Hematopoietic multipotent progenitor cell treated with erythropoietin and hydrocortisone succinate and interleukin-3 and kit ligand, for 17 days (in vitro differentiated cells): ENCODE measurements at regions not wholly inside any gene's neighbourhood (a gene's known extent, or its start where the extent isn't known, plus 50 kb on each side); places are given as distances from the start of the nearest gene placed in this dataset.
"Not testable (repeated sequence)": the region's sequence is repeated elsewhere in the genome, so short reads cannot be mapped to it uniquely, and the experiment has no call there.

Experiments
- DNase-seq: peaks from one replicate; pipeline ENCODE4 v3.0.0-alpha.2; 2015; ENCODE audit warnings: low spot score

DNA sequence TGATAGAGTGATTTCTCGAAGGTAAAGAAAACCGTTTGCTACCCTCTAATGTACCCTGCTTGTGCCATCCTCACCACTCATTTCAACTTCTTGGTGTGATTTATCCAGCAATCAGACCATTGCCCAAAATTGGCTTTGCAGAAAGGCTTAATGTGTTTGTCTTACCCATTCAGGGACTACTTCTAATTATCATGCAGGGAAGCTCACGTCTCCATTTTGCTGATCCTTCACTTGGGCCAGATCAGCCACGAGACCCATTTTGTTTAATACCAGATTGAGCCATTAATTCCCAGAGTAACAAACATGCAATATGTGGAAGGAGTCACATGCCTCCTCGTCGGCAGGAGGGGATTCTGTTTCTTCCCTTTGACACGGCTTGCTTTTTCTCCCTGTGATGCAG is 51.1 kb upstream of the CRY1 start:
- DNase-seq = no peak

DNA sequence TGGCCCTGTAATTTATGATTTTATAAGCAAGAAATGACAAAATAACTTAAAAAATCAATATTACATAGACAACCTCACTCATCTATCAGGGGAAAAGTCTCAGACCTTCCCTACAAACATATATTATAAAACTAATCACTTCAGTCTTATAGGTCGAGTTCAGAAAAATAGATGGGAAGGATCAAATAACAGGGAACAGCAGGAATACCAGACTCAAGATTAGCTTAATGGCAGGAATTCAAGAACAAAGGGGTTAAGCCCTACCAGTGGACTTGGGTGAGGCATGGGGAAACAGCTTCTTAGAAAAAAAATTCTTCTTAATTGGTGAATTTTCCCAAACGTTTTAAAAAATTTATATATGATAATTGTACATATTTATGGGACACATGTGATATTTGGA is 51.6 kb upstream of the CRY1 start:
- DNase-seq = no peak

DNA sequence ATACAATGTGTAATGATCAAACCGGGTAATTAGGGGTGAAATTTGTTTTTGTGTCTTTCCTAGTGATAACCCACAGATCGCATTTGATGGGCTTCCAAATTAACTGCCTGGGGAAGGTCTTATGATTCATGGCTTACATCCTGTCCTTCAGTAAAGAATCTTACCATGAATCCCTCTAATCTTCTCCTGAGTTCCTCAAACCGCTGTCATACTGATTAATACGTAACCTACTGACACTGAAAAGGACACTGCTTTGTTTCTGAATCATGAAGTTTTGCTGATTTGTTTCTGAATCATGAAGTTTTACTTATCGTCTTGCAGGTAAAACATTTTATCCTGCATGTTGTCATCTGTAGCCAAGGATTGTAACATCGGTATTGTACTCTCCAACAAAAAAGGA is 52.0 kb upstream of the CRY1 start:
- no peak for DNase-seq

DNA sequence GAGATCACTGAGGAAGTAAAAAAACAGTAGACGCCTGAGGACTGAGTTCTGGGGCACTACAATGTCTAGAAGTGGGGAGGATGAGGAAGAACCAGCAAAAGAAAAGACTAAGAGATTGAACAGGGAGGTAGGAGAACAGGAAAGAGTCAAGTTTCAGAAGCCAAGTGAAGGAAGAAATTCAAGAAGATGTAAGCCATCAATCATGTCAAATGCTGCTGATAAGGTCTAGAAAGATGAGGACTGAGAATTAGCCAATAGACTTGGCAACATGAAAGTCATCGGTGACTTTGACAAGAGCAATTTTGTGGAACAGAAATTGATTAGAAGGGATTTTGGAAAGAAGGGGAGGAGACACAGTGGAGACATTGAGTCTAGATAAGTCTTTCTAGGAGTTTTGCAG is 54.8 kb upstream of the CRY1 start:
- no peak for DNase-seq

DNA sequence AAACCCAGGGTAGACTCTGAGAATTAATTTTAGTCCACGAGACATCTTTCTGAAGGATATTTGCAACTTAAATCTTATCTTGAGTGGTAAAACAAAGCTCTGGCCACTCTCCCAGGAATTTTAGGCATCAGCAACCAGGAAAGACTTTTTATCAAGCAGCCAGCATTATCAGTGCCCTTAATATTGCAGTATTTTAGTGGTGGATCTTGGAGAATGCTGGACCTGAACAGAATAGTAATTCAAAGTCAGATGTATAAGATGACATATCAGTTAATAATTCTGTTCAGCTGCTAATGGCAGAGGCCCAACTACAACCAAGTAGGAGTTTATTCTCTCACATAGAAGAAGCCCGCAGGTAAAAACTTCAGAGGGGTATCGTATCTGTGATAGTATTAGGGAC is 59.0 kb upstream of the CRY1 start:
- DNase-seq = no peak

DNA sequence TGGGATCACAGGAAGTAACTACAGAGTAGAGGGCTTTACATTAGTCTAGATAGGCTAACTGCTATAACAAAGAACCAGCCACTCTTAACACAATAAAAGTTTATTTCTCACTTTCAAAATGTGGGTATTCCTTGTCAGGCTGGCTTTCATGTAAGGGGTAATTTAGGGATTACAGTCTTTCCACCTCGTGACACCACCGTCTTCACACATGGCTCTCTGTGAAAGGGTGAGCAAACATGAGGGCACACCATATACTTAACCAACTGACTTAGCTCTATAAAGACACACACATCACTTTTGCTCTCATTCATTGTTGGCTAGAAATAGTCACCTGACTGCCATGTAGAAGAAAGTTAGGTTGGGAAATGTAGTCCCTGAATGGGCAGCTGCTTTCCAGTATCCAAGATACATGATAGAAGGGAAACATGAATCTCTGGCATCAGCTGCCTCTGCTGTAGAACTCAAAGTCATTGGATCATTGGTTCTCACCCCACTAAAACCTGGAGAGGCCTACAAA is 66.1 kb upstream of the CRY1 start:
- no peak for DNase-seq

DNA sequence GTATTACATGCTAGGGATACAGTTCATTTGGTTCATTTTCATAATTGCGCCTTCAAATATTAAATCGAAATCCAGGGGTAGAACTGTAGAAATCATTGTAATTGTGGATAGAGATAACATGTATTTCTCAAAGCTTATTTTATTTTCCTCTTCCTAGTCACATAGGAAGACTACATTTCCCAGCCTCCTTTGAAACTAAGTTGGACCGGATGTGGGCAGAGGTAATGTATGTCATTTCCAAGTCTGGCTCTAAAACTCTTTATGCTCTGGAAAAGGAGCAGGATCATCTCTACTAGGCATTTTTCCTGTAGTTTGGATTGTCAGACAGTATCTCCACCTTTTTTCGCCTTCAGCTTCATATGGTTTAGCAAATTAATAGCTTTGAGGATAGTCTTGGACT is 70.1 kb upstream of the CRY1 start:
- DNase-seq = no peak

DNA sequence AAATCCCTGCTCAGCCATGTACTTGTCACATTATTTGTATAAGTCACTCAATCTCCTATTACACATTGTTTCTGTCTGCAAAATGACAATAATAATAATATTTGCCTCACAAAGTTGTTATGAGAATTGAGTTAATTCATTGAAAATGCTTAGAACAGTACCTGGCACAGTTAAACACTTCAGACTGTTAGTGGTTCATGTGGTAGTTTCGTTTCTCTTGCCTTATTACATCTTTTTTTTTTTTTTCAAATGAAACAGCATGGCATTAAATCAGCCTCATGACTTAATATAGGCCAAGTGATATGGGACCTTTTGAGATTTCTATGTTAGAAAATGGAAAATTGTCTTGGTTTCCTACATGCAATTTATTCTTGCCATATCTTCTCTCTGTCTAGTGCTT is 71.0 kb upstream of the CRY1 start:
- no peak for DNase-seq

DNA sequence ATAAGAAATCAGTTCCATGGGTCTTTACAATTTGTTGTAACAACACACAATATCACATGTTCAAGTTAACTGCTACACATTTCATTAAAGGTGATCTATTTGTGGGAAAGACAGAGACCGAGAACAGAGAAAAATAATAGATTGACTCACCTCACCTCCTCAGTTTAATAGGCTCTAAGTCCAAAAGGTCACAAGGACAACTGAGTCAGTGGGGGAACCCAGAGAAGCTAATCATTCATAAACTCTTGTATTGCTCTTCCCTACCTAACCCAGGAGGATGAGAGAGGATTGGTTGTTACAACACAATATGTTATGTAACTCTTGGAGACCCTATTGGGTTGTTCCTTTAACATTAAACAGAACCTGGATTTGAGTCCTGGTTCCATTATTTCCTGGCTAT is 72.2 kb upstream of the CRY1 start:
- DNase-seq = no peak

DNA sequence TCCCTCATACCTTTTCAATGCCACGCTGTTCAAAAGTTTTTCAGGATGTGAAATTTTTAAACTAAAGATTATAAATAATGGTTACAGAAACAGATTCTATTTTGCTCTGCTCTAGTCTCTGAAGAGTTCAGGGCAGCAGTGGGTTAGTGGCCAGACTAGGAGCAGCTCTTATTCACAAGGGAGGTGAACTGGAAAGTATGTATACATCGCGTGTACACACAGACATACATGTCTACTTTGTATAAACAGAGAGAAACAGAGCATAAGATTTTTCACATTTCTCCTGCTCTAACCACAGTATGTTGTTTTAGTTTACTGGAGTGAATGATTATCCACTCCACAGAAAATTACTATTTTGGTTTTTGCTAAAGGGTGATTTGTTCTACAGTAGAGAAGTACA is 74.4 kb upstream of the CRY1 start:
- DNase-seq = no peak

DNA sequence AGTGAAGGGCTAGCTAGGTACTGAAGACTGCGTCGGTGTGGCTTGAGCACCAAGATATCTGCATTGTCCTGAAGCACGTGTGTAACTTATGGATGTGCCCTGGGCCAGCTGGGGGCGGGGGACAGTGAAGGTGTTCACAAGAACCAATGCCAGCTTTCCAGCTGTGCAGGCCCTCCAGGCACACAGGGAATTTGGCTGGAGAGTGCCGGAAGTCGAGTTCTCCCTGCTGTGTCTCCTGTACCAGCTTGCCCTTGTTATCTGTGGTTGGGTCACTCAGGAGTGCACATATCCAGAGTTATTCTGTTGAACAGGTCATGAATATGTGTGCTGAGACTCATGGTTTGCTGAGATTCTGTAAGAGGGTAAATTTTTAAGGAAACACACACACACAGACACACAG is 75.9 kb upstream of the CRY1 start:
- no peak for DNase-seq

DNA sequence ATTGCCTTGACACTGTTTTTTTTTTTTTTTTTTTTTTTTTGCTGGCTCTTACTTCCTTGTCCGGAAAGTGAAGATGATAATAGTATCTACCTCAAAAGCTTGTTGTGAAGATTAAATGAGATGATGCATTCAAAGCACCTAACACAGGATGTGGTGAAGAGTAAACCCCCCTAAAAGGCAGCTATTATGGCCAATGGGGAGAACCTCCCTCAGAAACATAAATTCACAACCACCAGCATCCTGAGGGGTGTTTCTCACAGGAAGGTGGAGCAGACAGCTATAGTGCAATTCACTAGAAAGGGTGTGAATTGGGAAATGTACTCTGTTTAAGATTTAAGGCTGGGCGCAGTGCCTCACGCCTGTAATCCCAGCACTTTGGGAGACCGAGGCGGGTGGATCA is 85.4 kb upstream of the CRY1 start:
- DNase-seq = no peak

DNA sequence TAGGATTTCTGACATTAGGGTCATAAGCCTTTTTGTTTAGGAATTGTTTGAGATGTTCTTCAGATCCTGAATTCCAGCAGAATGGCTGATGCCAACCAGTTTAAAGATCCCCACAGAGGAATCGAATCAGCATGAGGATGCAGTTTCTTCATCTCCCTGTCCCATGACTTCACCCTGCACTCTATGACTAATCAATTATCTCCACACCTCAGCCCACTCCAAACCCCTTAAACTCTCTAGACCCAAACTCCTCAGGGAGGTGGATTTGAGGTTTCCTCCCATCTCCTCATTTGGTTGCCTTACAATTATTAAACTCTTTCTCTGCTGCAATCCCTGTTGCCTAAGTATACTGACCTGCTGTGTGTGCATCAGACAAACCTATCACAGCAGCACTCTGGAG is 86.5 kb upstream of the CRY1 start:
- no peak for DNase-seq

DNA sequence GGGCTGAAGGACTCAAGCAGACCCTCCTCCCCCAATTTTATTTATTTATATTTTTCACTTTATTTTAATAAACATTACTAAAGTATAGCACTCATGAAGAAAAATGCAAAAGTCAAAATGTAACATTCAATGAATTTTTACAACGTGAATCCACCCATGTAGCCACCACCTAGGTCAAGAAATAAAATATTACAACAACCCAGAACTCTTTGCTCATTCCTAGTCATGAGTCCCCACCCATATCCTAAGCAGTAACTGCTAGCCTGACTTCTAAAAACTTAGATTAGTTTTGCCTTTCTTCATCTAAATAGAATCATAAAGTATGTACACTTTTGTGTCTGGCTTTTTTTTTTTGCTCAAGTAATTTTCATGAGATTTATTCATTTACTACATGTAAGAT is 86.9 kb upstream of the CRY1 start:
- DNase-seq = no peak

DNA sequence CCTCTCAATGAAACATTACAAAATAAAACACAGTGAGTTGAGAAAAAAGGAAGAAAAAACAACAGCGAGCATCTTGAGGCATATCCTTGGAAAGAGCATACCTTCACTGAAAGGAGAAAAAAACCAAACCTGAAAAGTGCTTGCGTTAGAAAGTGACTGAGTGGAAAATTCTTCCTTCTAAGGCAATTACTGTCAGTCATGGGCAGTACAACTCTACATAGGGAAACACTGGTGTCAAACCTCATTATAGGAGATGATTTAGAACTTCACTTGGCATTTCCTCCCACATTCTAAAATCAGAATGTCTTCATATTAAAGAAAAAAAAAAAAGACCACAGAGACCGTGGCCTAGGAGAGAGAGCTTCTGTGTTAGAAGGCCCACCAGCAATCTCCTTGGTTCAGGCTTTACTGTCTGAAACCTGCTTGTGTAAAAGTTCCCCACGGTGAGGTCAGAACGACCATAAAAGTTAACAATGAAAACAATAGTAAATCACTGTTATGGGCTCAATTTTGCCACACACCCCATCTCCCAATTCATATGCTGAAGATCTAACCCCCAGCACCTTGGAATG is 91.1 kb upstream of the CRY1 start:
- no peak for DNase-seq

DNA sequence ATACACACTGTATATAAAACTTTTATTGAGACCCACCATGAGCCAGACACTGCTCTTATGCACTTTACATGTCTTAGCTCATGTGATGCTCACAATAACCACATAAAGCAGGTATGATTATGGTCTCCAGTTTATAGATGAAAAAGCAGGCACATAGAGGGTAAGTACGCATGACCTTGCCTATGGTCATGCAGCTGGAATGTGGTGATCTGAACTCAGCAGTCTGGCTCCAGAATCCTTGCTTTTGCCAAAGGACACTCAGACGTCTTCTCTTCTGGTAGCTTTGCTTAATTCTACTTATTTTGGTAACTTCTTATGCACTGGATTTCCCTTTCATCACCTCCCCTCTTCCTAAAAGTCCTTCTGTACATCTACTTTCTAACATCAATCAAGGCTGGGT is 103.3 kb upstream of the CRY1 start:
- DNase-seq = no peak

DNA sequence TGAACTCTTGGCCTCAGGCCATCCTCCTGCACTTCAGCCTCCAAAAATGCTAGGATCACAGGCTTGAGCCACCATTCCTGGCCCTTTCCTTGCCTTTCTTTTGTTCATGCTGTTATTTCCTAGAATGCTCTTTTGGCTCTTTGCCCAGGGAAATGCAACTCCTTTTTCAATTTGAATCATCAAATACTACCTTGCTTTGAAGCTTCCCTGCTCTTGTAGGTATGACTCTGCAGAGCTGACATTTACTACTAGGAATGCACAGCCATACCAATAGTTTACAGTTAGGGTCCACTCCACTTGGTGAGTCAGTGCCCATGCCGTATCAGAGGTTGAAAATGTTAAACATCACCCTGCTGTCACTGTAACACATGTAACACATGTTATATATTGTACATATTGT is 107.0 kb upstream of the CRY1 start:
- no peak for DNase-seq

DNA sequence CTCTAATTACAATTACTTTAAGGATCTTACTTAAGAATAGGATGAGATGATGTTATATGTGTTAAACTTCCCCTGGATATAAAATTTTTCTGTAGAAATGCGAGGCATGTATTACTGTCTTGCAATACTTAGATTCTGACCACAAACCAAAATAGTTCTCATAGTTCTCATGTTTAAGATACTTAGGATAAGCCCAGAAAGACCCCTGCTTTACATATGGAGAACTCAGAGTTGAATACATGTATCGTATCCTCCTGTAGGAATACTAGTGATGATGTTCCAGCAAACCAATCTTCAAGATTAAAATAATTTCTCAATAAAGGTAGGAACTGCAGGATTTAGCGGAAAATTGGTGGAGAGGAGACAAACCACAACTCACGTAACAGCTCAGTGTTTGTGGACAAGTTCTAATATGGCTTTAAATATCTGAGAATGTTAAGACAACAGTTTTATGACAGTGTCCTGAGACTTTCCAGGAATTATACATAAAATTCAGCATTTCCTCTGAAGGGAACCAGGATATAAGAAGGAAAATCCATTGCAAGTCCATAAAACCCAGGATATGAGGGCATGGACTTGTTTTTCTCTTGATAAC is 114.7 kb upstream of the CRY1 start:
- no peak for DNase-seq

DNA sequence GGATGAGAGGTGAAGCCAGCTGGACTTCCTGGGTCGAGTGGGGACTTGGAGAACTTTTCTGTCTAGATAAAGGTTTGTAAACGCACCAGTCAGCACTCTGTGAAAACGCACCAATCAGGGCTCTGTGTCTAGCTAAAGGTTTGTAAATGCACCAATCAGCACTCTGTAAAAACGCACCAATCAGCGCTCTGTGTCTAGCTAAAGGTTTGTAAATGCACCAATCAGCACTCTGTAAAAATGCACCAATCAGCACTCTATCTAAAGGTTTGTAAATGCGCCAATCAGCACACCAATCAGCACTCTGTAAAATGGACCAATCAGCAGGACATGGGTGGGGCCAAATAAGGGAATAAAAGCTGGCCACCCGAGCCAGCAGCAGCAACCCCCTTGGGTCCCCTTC is 116.4 kb upstream of the CRY1 start:
- DNase-seq = not testable (repeated sequence)

DNA sequence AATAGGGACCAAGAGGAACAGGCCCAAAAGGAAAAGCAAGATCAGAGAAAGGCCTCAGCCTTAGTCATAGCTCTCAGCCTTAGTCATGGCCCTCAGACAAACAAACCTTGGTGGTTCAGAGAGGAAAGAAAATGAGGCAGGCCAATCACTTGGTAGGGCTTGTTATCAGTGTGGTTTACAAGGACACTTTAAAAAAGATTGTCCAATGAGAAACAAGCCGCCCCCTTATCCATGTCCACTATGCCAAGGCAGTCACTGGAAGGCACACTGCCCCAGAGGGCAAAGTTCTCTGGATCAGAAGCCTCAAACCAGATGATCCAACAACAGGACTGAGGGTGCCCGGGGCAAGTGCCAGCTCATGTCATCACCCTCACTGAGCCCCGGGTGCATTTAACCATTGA is 121.0 kb upstream of the CRY1 start:
- not testable (repeated sequence) for DNase-seq

DNA sequence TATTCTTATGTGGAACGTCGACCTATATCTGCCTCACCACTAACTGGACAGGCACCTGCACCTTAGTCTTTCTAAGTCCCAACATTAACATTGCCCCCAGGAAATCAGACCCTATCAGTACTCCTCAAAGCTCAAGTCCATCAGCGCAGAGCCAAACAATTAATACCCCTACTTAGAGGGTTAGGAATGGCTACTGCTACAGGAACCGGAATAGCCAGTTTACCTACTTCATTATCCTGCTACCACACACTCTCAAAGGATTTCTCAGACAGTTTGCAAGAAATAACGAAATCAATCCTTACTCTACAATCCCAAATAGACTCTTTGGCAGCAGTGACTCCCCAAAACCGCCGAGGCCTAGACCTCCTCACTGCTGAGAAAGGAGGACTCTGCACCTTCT is 123.1 kb upstream of the CRY1 start:
- not testable (repeated sequence) for DNase-seq

DNA sequence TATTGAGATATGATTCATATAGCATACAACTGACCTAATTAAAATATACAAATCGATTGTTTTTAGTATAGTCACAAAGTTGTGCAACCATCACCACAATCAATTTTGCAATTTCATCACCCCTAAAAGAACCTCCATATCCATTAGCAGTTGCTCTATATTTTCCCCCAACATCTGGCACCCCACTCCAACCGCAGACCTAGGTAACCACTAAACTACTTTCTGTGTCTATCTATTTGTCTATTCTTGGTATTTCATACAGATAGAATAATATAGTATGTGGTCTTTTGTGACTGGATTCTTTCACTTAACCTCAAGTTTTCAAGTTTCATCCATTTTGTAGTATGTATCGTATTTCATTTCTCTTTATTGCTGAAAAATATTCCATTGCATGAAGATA is 126.0 kb upstream of the CRY1 start:
- DNase-seq = no peak

DNA sequence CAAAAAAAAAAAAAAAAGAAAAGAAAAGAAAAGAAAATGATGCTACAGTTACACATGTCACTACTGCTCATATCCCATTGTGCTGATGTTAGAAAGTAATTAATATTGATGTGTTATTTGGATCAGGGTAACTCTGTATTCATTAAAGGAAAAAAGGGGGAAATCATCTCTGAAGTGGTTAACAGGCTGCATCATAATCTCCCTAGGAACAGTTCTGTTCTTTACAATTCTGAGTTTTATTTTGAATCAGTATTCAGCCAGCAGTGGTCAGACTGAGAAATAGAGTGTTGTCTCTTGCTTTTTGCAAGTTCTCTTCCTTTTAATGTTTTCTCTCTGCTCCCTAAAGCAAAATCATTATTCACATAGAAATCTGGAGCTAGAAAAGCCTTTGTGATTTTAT is 128.6 kb upstream of the CRY1 start:
- no peak for DNase-seq

DNA sequence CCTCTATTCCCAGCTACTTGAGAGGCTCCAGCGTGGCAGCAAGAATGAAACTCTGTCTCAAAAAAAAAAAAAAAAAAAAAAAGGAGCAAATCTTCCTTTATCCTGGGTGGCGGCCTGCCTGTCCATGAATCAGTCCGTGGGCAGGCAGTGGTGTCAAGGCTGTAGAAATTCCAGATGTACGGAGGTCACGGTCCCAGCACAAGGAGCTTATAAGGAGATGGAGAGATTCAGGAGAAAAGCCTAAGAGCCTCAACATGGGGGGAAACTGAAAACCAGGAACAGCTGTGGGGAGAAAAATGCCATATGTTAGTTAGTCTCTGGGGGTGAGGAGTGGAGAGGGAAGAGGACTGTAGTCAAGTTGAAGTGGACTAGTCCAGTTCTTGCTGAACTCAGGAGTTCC is 130.5 kb upstream of the CRY1 start:
- DNase-seq = no peak

DNA sequence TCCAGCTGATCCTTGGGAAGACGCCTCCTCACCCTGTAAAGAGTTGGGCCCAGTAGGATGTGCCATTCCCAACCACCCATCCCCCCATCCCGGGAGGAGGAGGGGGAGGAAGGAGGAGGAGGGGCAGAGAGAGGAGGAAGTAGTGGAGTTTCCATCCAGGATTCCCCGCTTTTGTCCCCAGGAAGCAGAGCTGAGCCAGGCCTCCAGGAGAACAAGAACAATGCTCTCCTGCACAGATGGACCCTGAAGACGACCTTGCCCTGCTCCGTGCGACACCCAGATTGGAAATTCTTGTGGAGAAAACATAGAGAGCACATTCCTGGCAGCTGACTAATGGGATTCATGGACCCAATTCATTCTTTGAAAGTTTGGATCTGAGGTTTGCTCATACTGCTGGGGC is 132.3 kb upstream of the CRY1 start:
- DNase-seq = no peak
